ENCODE measurements at regions not wholly inside any gene's neighbourhood (a gene's known extent, or its start where the extent isn't known, plus 50 kb on each side); places are given as distances from the start of the nearest gene placed in this dataset.

- CTCF ChIA-PET: interaction anchor here (1.1 kb wide), 1 partner anchor 174 kb away, joined by 3 read pairs; no protein-coding TSS in a partner anchor
- Mint-ChIP-seq H3K36me3 (ENCODE audit: low read depth) (no peaks in the 10 kb centered on the region), H3K27me3 (no peaks in the 10 kb centered on the region), H3K9me3 (no peaks in the 10 kb centered on the region), H3K27ac (no peak overlapping the region), H3K4me3 (no peak overlapping the region), H3K4me1 (no peaks in the 10 kb centered on the region)
- DNase-seq (no peak), ATAC-seq (ENCODE audit: low read depth) (no peak)
- intact Hi-C loops (cut with micrococcal nuclease): no loop called here
- POLR2A ChIA-PET: no interaction called here
- TF ChIP-seq, protein P1, sequence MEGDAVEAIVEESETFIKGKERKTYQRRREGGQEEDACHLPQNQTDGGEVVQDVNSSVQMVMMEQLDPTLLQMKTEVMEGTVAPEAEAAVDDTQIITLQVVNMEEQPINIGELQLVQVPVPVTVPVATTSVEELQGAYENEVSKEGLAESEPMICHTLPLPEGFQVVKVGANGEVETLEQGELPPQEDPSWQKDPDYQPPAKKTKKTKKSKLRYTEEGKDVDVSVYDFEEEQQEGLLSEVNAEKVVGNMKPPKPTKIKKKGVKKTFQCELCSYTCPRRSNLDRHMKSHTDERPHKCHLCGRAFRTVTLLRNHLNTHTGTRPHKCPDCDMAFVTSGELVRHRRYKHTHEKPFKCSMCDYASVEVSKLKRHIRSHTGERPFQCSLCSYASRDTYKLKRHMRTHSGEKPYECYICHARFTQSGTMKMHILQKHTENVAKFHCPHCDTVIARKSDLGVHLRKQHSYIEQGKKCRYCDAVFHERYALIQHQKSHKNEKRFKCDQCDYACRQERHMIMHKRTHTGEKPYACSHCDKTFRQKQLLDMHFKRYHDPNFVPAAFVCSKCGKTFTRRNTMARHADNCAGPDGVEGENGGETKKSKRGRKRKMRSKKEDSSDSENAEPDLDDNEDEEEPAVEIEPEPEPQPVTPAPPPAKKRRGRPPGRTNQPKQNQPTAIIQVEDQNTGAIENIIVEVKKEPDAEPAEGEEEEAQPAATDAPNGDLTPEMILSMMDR (IDR thresholded peaks at IDR 0.05): no peak
Observed at GRCh38 chr9:99405359-99405758, 183.3 kb downstream of the SEC61B start.

DNA sequence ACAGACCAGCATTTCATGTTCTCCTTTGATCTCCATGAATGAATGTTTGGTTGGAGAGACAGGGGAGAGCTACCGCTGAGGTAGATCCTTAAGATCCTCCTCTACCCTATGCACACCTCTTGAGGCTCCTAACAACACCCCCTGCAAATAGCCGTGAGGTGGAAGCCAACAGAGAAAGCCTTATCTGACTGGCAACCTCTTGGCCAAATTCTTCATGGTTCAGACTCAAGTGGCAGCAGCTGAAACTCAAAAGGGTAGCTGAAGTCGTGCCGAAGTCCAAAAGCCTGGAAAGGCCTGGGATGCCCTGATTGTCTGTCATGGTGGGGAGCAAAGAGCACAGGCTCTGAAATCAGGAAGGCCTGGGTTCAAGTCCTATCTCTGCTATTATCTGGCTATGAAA, 184.9 kb downstream of the SEC61B start:
- Mint-ChIP-seq H3K9me3 (no peaks in the 10 kb centered on the region), H3K27me3 (no peaks in the 10 kb centered on the region), H3K4me3 (no peak overlapping the region), H3K27ac (no peak overlapping the region), H3K36me3 (ENCODE audit: low read depth) (no peaks in the 10 kb centered on the region), H3K4me1 (no peaks in the 10 kb centered on the region)
- intact Hi-C loops (cut with micrococcal nuclease): no loop called here
- ChIA-PET POLR2A (no interaction called here), CTCF (no interaction called here)
- no peak for DNase-seq
- no peak for ATAC-seq (ENCODE audit: low read depth)
- TF ChIP-seq, protein P1 (IDR thresholded peaks at IDR 0.05): no peak

- Mint-ChIP-seq H3K36me3 (ENCODE audit: low read depth) (no peaks in the 10 kb centered on the region), H3K27me3 (no peaks in the 10 kb centered on the region), H3K4me3 (no peak overlapping the region), H3K9me3 (no peaks in the 10 kb centered on the region), H3K4me1 (peaks cover 4% of the 10 kb centered on the region), H3K27ac (no peak overlapping the region)
- CTCF ChIA-PET: no interaction called here
- no peak for DNase-seq
- intact Hi-C loops (cut with micrococcal nuclease): no loop called here
- TF ChIP-seq, protein P1 (IDR thresholded peaks at IDR 0.05): no peak
- ATAC-seq (ENCODE audit: low read depth): no peak
- POLR2A ChIA-PET: no interaction called here
Observed at GRCh38 chr9:99411068-99411467, 189.0 kb downstream of the SEC61B start.

DNA sequence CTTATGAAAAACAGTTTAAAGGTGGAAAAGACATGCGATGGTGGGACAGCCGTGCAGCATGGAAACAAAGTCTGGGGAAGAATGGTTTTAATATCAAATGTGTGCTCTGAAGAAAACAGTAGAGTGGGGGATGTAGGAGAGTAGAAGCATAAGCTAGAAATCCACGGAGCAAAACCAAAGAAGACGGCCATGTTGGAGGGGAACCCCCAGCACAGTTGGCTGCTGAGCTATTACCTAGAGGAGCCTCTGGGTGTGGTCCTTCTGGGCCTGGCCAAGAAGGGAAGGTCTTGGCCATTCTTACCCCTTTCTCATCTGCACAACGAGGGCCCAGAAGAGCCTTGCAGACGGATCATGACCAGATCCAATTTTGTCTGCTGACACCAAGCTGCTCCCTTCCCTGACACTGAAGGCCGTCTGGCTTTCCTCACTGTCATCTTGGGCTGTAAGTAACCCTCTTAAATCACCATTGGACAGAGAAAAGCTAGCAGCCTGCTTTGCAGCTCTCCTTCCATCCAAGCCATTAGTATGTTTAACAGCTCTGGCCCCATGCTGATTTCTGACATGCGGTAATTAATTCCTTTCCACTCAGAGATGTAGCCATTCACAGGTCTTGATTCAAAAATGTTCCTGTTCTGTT, 189.5 kb downstream of the SEC61B start:
- peaks cover 4% of the 10 kb centered on the region for H3K4me1 Mint-ChIP-seq
- no peaks in the 10 kb centered on the region for H3K9me3 Mint-ChIP-seq
- no peak overlapping the region for H3K27ac Mint-ChIP-seq
- H3K27me3 Mint-ChIP-seq: no peaks in the 10 kb centered on the region
- ChIA-PET CTCF (no interaction called here), POLR2A (no interaction called here)
- intact Hi-C loops (cut with micrococcal nuclease): no loop called here
- H3K4me3 Mint-ChIP-seq: no peak overlapping the region
- TF ChIP-seq, protein P1 (IDR thresholded peaks at IDR 0.05): no peak
- no peak for DNase-seq
- no peak for ATAC-seq (ENCODE audit: low read depth)
- no peaks in the 10 kb centered on the region for H3K36me3 Mint-ChIP-seq (ENCODE audit: low read depth)

DNA sequence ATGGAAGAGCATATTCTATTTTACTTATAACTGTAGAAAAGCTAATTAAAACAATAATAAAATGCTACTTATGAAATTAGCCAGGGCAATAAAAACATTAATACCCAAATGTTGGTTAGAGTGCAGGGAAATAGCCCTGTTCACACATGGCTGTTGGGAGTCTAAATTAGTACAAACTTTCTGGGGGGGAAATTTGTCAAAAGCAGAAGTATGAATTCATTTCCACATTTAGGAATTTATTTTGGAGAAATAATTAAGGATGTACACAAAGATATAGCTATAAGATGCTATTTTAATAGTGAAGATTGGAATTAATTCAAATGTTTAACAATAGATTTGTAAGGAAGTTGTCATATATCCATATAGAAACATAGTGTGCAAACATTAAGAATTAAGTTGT, 190.5 kb downstream of the SEC61B start:
- peaks cover 4% of the 10 kb centered on the region for H3K4me1 Mint-ChIP-seq
- DNase-seq: no peak
- ChIA-PET POLR2A (interaction anchor here (0.5 kb wide), 1 partner anchor 565 kb away, joined by 3 read pairs; no protein-coding TSS in a partner anchor), CTCF (no interaction called here)
- no peaks in the 10 kb centered on the region for H3K27me3 Mint-ChIP-seq
- no peaks in the 10 kb centered on the region for H3K9me3 Mint-ChIP-seq
- no peak overlapping the region for H3K27ac Mint-ChIP-seq
- H3K36me3 Mint-ChIP-seq (ENCODE audit: low read depth): no peaks in the 10 kb centered on the region
- no peak for ATAC-seq (ENCODE audit: low read depth)
- no peak overlapping the region for H3K4me3 Mint-ChIP-seq
- TF ChIP-seq, protein P1 (IDR thresholded peaks at IDR 0.05): no peak
- intact Hi-C loops (cut with micrococcal nuclease): no loop called here

Data from activated B cell treated with CpG ODN at 0.5 μM for 24 hours (primary cell).